ENCODE measurements at regions not wholly inside any gene's neighbourhood (a gene's known extent, or its start where the extent isn't known, plus 50 kb on each side); places are given as distances from the start of the nearest gene placed in this dataset.

- DNase-seq: no peak
- 49% methylated on average over 11 of the region's 11 CpGs for WGBS (ENCODE audit: low lambda C conversion rate)
- Histone ChIP-seq H3K9me3 (no peaks in the 10 kb centered on the region; the same call in 1 of the 2 replicates), H3K9me2 (no peaks in the 10 kb centered on the region), H2AFZ (ENCODE audit: low read depth) (no peak overlapping the region), H3F3A (replicated peaks; ENCODE audit: insufficient read depth) (no peaks in the 10 kb centered on the region), H3K4me3 (ENCODE audit: low read depth in 2 of 2, low read length in 1 of 2) (no peak overlapping the region), H3K36me3 (replicated peaks in 1 of 2; ENCODE audit: control insufficient read depth in 1 of 2, insufficient read depth in 2 of 2, low read length in 1 of 2) (no peaks in the 10 kb centered on the region), H3K4me2 (no peak overlapping the region), H3K79me2 (ENCODE audit: insufficient read depth) (no peaks in the 10 kb centered on the region), H3K27ac (ENCODE audit: low read depth in 2 of 2, low read length in 1 of 2) (no peak overlapping the region), H3K9ac (no peak overlapping the region), H3K4me1 (ENCODE audit: control insufficient read depth in 1 of 2, insufficient read depth in 2 of 2, low read depth in 1 of 2, low read length in 1 of 2) (no peaks in the 10 kb centered on the region), H3K27me3 (ENCODE audit: insufficient read depth) (no peaks in the 10 kb centered on the region), H4K20me1 (ENCODE audit: insufficient read depth) (no peaks in the 10 kb centered on the region)
- ChIA-PET CTCF (no interaction called here), POLR2A (no interaction called here)
- TF ChIP-seq USF1 (IDR thresholded peaks at IDR 0.05; ENCODE audit: borderline replicate concordance, low read depth): no peak
- no peak for TF ChIP-seq CTCF (IDR thresholded peaks at IDR 0.05)
- no peak for TF ChIP-seq FOXJ3 (CRISPR knock-in tag; IDR thresholded peaks at IDR 0.05)
- no peak for TF ChIP-seq TCF12 (IDR thresholded peaks at IDR 0.05)
- no peak for TF ChIP-seq MXI1 (IDR thresholded peaks at IDR 0.05; ENCODE audit: low read depth, low read length)
- no peak for TF ChIP-seq YY1 (IDR thresholded peaks at IDR 0.05; ENCODE audit: low read depth)
- no peak for TF ChIP-seq TAF1 (IDR thresholded peaks at IDR 0.05; ENCODE audit: borderline replicate concordance, low read depth, low read length)
- no peak for TF ChIP-seq MAX (IDR thresholded peaks at IDR 0.05; ENCODE audit: low read depth)
- TF ChIP-seq GATA2 (CRISPR knock-in tag; IDR thresholded peaks at IDR 0.05): no peak
Observed at GRCh38 chr10:56920601-56921261, 559.7 kb upstream of the ZWINT start.

- CTCF ChIA-PET: interaction anchor here (1.1 kb wide), 1 partner anchor 8 kb away, joined by 3 read pairs; no protein-coding TSS in a partner anchor
- no peaks in the 10 kb centered on the region for H3K9me2 ChIP-seq
- no peak overlapping the region for H3K4me3 ChIP-seq (ENCODE audit: low read depth in 2 of 2, low read length in 1 of 2)
- no peak for DNase-seq
- H3K4me1 ChIP-seq (ENCODE audit: control insufficient read depth in 1 of 2, insufficient read depth in 2 of 2, low read depth in 1 of 2, low read length in 1 of 2): no peaks in the 10 kb centered on the region
- H3K36me3 ChIP-seq (replicated peaks in 1 of 2; ENCODE audit: control insufficient read depth in 1 of 2, insufficient read depth in 2 of 2, low read length in 1 of 2): no peaks in the 10 kb centered on the region
- POLR2A ChIA-PET: no interaction called here
- no peaks in the 10 kb centered on the region for H3K27me3 ChIP-seq (ENCODE audit: insufficient read depth)
- H2AFZ ChIP-seq (ENCODE audit: low read depth): no peak overlapping the region
- no peak overlapping the region for H3K27ac ChIP-seq (ENCODE audit: low read depth in 2 of 2, low read length in 1 of 2)
- no peaks in the 10 kb centered on the region for H3K79me2 ChIP-seq (ENCODE audit: insufficient read depth)
- no peaks in the 10 kb centered on the region for H4K20me1 ChIP-seq (ENCODE audit: insufficient read depth)
- H3K9me3 ChIP-seq: no peaks in the 10 kb centered on the region; the same call in 1 of the 2 replicates
- TF ChIP-seq FOXJ3 (CRISPR knock-in tag; IDR thresholded peaks at IDR 0.05) (no peak), EP300 (IDR thresholded peaks at IDR 0.05; ENCODE audit: borderline replicate concordance in 1 of 2, low read depth in 1 of 2, low read length in 1 of 2) (no peak), REST (IDR thresholded peaks at IDR 0.05; ENCODE audit: low read depth, low read length) (no peak), MAX (IDR thresholded peaks at IDR 0.05; ENCODE audit: low read depth) (no peak), TAF1 (IDR thresholded peaks at IDR 0.05; ENCODE audit: borderline replicate concordance, low read depth, low read length) (no peak), CHD2 (IDR thresholded peaks at IDR 0.05; ENCODE audit: low read length, partially characterized antibody) (no peak), FOXM1 (IDR thresholded peaks at IDR 0.05; ENCODE audit: low read depth) (no peak), GABPA (IDR thresholded peaks at IDR 0.05; ENCODE audit: low read depth) (no peak), NFIC (IDR thresholded peaks at IDR 0.05; ENCODE audit: borderline replicate concordance) (no peak), IRF3 (IDR thresholded peaks at IDR 0.05; ENCODE audit: low read depth, low read length) (no peak), FOSL2 (IDR thresholded peaks at IDR 0.05; ENCODE audit: borderline replicate concordance, low read depth) (no peak), RCOR1 (IDR thresholded peaks at IDR 0.05; ENCODE audit: low read length) (no peak), ELF1 (IDR thresholded peaks at IDR 0.05) (no peak), POLR2AphosphoS5 (IDR thresholded peaks at IDR 0.05; ENCODE audit: low read depth, low read length) (no peak), MEF2A (IDR thresholded peaks at IDR 0.05; ENCODE audit: borderline replicate concordance, low read depth) (no peak)
- no peaks in the 10 kb centered on the region for H3F3A ChIP-seq (replicated peaks; ENCODE audit: insufficient read depth)
- no peak overlapping the region for H3K9ac ChIP-seq
- 38% methylated on average over 2 of the region's 2 CpGs for WGBS (ENCODE audit: low lambda C conversion rate)
- H3K4me2 ChIP-seq: no peak overlapping the region
Observed at GRCh38 chr10:56912043-56912442, 551.0 kb upstream of the ZWINT start.
